ENCODE measurements at regions not wholly inside any gene's neighbourhood (a gene's known extent, or its start where the extent isn't known, plus 50 kb on each side); places are given as distances from the start of the nearest gene placed in this dataset.

GRCh38 chr11:116185551-116185950 is 587.2 kb downstream of the BUD13 start:
- no peak for TF ChIP-seq RAD21 (conservative IDR thresholded peaks at IDR 0.05)
- no peak for TF ChIP-seq POLR2AphosphoS5 (IDR thresholded peaks at IDR 0.05)
- TF ChIP-seq TAF1 (IDR thresholded peaks at IDR 0.05; ENCODE audit: low read depth), result no peak
- no peak for TF ChIP-seq CTCF (IDR thresholded peaks at IDR 0.05; ENCODE audit: poor library complexity, severe bottlenecking)
- no peak for TF ChIP-seq EP300 (conservative IDR thresholded peaks at IDR 0.05; ENCODE audit: poor library complexity, severe bottlenecking)
- no peak for TF ChIP-seq EZH2 (IDR thresholded peaks at IDR 0.05; ENCODE audit: borderline replicate concordance, insufficient read depth, low read length, poor library complexity, severe bottlenecking)
- TF ChIP-seq REST (IDR thresholded peaks at IDR 0.05; ENCODE audit: borderline replicate concordance), result no peak
- no peak for TF ChIP-seq SMC3 (conservative IDR thresholded peaks at IDR 0.05; ENCODE audit: poor library complexity)
- TF ChIP-seq MXI1 (conservative IDR thresholded peaks at IDR 0.05; ENCODE audit: poor library complexity, severe bottlenecking), result no peak

Data from neural cell (in vitro differentiated cells).